Stimulated activated CD4-positive, alpha-beta T cell treated with anti-CD3 and anti-CD28 coated beads, TNF-alpha, amount 100 ng/mL, for 48 hours (primary cell): ENCODE measurements at regions not wholly inside any gene's neighbourhood (a gene's known extent, or its start where the extent isn't known, plus 50 kb on each side); places are given as distances from the start of the nearest gene placed in this dataset.

Source experiments
- DNase-seq, 3 donors: peaks; one replicate each; pipeline ENCODE4 v3.0.0-alpha.2; 2020; ENCODE audit warnings: low read depth in 3 of 3

DNA sequence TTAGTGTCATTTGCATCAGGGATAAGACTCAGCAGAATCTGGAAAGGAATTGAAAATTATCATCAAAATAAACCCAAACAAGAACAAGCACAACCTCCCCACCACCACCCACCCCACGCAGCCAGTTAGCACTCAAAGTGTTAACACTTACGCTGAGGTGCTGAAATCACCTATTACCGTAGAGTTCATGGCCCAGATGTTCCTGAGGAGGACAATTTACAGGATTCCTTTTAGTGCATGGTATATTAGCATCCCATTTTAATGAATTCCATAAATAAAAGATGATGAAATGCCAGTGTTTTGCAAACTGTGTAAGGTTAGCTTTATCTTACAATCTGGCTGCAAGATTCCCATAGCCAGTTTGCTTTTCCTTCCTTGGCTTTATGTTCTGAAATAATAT, 359.3 kb upstream of the SOX11 start:
- no peak for DNase-seq

DNA sequence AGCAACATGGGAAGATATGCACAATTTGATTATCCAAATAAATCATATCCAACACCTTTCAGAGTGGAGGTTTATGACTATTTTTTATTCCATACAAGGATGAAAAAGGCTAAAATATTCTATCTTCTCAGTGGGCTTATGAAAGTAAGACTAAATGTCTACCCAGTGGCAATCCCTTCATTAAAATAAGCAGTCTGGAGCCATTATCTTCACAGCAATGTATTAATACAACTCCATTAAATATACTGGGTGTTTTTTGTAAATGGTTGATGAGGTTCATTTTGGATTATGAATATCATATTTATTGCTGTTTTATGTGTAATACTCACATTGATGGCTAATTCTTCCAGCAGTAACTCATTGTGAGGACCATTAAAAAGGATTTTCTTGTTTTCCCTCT, 352.7 kb upstream of the SOX11 start:
- no peak for DNase-seq

DNA sequence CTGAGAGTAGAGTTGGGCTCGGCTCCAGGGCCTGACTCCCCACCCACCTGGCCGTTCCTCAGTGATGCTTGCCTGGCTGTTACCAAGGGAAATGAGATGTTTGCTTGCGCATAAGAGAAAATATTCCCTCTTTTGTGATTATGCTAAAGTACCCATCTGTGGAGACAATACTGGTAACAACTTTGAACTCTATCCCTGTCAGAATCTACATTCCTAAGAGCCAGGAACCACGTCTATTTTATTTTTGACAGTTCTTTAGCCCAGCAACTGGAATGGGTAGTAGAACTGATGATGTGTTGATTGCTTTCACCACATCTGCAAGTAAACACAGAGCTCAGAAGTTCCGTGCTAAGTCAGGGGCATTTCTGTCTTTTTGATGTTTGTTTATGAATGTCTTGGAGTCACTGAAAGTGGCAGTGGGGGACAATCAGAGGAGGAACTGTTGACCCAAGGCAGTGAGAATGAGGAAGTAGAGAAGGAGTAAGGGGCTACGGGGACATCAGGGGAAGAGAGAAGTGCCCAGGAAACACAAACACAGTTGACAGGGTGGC, 348.3 kb upstream of the SOX11 start:
- DNase-seq: no peak

DNA sequence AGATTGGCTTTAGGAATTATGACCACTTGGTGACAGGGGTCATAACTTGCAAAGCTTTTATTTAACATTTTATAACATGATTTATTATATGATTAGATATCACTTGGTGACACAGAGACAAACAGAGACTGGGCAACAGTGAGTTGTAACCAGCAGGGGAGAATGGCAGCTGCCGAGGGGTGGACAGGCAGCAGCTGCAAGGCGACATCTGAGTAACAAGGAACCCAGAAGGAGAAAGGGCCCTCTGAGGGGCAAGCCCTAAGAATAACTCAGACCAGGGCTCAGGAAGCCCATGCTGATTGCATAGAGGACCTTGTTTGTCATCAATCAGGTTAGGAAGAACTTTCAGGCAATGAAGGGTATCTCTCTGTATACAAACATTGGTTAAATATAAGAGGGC, 339.9 kb upstream of the SOX11 start:
- DNase-seq: no peak

DNA sequence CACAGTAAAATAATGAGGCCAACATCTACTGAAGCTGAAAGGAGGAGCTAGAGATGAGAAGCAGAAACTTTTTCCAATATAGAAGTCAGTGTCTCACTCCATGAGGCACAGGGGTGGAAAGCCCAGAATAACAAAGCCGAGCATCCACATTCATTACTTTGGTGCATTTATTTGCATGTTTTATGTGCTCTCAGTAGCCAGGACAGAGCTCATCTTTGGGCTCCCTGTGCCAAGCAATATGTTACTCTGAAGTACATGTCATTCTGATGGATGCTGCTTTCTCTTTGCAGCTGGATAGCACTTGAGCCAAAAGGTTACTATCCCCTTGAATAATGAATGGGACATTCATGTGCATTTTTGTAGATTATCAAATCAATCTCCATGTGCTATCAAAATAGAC, 338.6 kb upstream of the SOX11 start:
- no peak for DNase-seq

DNA sequence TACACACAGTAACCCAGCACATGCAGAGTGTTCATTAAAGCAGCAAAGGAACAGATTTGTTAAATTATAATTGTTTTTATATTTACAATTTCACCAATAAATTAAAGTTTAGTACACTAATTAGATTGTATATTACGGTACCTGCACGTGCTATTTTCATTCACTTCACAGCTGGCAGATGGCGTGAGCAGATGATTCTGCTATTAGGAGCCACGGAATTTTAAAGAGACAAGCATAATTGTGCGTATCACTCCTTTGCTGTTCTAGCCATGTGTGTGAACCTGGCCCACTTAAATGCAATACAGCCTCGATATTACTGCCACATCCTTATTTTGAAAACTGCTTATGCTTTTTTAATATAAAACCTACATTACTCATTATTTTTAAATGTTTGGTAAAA, 332.8 kb upstream of the SOX11 start:
- DNase-seq: no peak

DNA sequence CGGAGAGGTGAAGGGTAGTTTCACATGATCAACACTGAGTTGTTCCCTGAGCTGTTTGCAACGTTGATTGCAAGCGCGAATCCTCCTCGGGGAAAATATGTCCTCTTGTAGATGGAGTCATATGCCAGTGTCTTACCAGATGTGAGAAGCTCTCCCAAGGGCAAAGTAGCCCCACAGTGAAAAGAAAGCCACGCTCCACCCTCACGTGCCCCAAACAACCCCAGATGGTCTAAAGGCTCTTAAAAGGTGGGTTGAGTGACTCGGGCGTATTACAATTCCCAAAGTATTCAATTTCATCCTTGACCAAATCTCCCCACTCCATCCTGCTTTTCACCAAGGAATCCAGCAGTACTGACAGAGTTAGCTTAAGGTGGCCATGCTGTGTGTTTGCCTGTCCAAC, 332.1 kb upstream of the SOX11 start:
- DNase-seq: no peak

DNA sequence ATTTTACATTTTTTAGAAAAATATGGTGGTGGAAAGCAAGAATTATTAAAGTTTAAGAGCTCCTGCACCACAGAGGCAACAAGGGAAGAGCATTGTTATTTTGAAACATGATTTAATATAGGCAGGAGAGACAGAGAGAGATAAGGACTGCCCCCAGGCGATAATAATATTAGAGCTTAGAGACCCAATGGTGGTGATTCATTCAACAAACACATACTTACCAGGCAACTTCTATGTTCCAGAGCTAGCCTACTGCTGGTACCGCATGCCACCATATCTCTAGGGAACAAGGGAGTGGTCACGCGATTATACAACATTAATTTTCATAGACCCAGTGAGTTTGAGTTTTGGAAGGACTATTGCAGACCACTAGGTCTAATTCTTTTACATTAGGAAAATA, 327.8 kb upstream of the SOX11 start:
- DNase-seq: no peak

DNA sequence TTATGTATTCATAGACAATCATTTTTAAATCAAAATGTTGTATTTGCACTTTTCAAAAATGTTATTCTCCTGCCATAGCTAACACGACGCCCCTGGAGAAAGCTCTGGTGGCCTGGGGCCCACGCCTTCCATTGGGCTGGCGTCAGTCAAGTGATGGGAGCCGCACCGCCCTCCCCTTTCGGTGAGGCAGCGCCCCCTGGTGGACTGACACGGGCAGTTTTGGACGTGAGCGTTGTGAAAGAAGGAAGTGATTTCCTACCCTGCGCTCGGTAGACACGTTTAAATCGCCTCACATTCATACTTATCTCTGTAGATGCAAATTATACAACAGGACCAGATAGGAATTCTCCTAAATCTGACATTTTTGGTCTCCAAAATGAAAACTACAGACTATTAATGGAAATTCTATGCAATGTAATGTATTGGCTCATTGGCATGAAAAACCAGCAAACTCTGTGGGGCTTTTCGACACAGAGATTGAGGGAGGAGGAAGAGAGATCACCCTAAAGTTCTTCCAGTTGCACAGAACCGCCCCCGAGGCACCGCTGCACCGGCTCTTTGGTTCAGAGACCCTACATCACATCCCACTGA, 326.2 kb upstream of the SOX11 start:
- DNase-seq: peak; percentile 32 to 38 (median 38)

DNA sequence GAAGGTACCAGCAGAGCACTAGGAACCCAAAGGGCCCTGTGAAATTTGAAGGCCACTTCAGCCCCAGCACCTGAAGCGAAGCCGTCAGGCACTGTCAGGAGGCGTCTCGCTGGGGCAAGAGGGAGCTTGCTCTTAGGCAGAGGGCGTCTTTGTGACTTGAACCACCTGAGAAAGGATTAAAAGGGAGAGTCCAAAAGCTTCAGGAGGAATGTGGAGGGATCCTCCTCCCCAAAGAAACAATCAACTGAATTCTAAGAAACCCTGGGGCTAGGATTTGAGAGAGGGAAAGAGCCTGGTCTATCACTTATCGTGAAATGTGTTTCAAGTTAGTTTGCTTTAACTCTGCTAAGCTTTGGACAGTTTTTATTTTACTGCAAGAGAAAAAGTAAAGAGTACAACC, 324.9 kb upstream of the SOX11 start:
- no peak for DNase-seq

DNA sequence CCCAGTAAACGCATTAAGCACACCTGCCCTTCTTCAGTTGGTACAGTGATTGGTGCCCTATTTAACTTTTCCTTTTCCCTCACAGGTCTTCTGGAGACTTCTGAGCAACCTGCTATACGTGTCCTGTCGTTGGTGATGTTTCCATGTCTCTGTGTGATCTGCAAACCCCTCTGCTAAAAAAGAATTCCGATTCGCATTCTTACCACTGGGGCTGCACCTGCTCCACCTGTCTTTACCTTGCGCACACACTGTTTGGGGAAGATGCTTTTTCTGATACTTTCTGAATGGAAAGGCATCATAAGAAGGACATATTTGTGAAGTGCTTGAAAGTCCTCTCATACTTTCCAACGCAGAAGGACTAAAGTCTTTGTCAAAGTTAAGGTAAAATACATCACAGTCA, 323.9 kb upstream of the SOX11 start:
- DNase-seq: no peak

DNA sequence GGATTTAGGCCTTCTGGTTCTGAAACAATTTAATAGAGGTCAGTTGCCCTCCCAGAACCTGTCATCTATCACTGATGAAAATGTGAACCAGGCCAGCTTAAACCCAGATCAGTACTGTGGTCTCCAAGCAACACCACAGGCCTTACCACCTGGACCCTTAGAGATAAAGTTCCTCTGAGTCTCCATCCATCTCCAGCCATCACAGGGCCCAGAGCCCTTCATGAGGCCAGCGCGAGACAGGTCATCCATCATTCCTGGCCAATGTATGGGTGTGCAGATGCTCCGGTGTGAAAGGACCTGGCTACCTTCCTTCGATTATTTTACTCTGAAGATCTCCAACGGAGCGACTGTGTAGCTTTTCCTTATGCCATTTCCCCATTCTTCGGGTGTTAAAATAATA, 322.7 kb upstream of the SOX11 start:
- DNase-seq: no peak

DNA sequence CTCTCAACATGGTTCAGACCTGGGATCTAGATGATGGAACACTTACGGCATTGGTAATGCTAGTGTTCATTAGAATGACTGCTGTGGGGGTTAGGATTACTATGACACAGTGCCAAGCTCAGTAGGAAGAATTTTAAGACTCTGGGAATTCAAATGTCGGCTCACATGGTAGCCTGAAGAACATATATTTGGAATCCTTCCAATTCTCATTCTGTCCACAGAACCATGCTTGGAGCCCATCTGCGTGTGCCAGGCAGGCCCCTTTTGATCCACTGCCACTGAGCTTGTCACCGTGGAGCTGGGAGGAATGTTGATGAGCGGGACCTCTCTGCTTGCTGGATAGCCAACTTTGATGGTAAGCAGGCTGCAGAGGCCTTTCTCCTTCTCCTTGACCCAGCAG, 322.0 kb upstream of the SOX11 start:
- no peak for DNase-seq

DNA sequence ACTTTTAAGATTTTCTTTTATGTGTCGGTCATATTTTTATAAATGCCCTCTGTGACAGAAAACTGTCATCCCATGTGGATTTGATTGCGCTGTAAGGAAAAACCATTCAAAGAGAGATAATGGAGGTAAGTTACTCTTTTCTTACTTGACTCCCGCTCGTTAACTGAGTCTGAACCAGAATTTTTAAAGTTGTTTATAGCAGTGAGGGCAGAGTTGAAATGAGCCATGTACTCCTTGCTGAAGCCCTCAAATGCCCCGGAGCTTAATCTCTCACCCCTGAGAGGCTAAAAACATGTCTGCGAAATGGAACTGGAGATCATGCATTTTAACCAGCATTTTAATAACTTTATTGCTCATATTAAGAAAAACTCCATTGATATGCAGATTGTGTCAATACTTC, 320.0 kb upstream of the SOX11 start:
- no peak for DNase-seq

DNA sequence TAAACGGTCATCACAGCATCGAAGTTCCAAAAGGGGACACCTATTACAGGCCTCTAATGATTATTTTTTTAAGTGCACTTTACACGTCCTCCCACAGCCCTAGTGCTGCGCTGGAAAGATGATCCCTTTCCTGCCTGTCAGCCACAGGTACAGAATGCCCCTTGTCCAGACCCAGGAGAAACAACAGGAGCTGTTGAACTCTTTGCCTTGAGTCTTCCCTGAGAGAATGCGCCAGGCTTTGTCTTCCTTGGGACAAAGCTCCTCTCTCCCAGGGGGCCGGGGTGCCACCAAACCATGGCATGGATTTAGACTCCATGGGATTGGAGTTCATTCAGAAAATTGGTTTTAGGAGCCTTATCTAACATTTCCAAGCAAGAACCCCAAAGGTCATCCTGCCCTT, 319.0 kb upstream of the SOX11 start:
- DNase-seq: no peak

DNA sequence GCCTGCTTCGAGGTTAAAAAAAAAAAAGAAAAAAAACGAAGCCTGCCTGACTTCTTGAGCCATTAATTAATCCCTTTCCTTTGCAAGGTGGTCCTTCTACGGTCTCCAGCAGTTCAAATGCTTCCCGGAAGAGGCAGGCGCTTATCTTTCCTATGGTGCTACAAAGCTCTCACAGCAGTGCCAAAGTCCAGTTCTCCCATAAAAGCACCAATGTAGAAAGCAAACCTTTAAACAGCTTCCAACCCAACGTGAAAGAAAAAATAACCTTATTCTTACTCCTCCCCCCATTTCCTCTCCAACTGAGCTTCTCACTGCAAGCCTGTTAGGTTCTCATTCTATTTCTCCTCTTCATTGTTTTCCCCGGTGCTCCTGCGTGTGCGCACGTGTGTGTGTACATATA, 317.4 kb upstream of the SOX11 start:
- DNase-seq: no peak

DNA sequence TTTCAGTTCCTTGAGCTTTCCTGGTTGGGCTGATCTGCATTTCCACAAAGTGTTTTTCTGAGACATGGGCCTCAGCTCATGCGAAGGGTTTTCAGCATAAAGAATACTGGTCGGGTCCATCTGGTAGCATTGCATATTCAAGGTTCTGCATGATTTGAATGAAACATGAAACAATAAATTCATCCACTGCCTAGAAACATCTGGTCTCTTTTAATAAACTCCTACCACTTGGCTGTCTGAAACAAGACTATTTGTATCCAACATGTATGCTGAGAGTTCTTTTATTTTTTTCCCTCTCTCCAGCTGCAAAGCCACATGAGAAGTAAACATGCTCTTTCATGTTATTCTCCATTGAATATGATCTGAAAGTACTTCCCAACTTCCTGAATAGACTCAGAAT, 314.9 kb upstream of the SOX11 start:
- no peak for DNase-seq

DNA sequence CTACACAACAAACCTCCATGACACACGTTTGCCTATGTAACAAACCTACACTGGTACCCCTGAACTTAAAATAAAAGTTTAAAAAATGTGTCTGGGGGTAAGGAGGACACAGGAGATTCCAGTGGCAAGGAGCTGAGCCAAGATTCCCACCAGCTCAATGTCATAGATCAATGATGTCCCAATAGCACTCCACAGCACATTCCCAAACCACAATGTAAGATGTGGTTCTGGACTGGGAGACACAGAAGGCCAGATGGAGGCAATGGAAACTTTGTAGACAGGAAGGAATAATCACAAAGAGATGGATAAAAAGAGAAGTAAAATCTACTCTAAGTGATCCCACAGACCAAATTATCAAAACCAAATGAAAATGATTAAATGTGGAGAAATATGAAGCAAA, 312.4 kb upstream of the SOX11 start:
- DNase-seq: no peak

DNA sequence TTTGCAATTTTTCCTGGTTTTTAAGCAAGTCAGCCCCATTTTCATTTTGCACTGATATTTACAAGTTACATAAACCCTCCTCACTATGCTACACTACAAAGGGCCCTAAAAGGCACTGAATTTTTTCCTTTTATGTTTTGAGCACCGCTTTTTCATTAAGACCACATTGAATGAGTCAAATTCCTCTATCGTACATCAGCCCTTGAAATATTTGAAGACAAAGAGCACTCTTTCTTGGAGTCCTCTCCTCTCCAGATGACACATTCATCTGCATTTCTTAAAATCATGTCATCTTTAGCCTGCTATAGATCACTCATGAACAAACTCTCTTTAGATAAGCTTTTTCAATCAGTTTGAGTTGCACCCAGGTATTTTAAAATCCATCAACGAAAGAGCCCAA, 306.6 kb upstream of the SOX11 start:
- DNase-seq: no peak

DNA sequence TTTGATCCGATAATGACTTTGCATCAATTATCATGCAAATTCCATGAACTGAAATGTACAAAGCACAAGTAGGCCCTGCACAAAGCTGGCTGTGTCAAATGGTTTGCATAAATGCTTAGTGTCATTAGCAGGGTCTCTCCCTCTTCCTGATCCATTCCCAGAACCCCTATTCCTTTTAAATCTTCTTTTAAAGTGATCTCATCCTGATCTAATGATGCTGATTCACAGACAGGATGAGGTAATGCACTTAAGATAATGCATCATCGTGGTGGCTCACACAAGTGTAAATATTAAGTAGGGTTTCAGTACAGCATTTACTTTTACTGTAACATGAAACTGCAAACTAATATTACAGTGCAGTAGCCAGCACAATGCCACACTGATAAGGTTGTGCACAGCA, 304.8 kb upstream of the SOX11 start:
- DNase-seq: no peak

DNA sequence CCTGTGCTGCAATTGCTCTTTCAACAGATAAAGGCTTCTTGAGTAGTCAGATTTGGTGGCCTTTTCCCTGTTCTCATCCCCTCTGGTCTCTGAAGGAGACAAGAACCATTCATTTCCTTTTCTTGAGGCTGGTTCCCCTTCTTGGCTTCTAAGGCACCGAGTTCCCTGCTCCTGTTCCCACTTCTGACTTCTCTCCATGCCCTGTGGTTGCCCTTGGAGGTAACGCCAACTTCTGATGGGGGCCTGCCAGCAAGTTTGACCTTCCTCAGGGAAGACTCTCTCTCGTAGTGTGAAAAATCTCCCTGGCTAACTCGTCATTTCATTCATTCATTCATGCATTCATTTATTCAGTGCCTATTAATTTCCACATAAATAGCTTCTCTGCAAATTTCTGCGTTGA, 302.4 kb upstream of the SOX11 start:
- no peak for DNase-seq

DNA sequence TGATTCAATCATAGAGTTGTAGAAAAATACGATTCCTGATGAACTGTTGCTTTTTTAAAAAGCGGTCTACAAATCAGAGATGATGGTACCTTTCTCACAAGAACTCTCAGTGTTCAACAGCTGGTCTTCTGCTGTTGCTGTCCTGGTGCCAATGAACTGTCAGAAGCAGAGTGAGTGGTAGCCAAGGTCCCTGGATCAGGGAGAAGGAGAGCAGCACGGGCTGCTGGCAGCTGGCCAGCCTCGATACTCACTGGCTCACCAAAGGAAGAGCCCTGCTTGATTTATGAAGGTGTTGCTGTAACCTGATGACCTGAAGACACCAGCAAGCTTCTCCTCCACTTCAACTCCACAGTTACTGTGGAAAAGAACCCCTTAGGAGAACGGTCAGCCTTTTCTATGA, 300.8 kb upstream of the SOX11 start:
- DNase-seq: no peak

DNA sequence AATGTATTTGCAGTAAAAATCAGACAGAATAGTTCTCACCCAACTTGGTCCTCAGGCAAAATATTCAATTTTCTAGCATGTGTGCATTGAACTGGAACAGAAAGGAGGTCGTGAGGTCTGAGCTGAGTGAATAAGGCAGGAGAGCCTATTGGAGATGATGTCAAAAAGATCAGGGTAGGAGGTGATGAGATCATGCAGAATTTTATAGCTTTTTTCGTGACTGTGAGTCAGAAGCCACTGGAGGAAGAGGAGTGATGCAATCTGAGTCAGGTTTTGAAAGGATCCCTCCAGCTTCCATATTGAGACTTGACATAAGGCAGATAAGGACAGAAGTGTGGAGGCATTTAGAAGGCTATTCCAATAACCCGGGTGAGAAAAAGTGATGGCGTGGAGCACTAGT, 299.5 kb upstream of the SOX11 start:
- no peak for DNase-seq

DNA sequence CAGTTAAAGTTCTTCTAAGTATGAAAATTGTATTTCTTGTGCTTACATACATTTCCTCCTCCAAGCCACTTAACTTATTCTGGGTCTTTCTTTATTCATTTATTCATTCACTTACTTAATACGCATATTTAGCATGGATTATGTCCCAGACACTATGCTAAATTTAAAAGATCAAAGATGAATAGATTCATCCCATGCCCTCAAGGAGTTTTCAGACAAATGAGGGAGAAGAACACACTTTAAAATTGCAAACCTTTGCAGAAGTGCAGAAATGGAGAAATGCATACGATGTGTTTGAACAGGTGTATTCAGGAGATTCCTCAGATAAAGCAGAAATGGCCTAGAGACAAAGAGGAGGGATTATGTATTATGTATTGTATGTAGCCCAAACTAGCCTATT, 298.7 kb upstream of the SOX11 start:
- DNase-seq: no peak

DNA sequence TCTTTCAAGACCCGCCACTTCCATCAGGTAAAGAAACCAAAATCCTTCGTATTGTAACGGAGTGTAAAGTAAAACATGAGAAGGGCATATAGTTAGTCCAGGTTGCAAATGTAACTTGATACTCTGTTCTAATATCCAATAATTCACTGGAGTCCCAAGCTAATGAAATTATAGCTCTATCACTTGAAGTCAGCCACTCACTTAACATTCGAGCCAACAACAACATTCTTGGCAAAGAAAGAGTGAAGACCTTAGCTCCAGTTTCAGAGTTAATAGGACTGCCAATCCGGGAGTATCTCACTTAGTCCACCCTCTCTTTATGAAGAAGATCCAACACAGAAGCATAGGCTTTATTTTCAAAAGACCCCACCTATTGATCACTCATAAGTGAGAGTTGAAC, 298.0 kb upstream of the SOX11 start:
- DNase-seq: no peak
